SK-MEL-5 (cell line): ENCODE measurements at regions not wholly inside any gene's neighbourhood (a gene's known extent, or its start where the extent isn't known, plus 50 kb on each side); places are given as distances from the start of the nearest gene placed in this dataset.
"Not testable (repeated sequence)": the region's sequence is repeated elsewhere in the genome, so short reads cannot be mapped to it uniquely, and the experiment has no call there.

Experiments used
- DNase-seq: peaks from one replicate; pipeline ENCODE4 v3.0.0-alpha.2; 2016; ENCODE audit warnings: low read depth, low spot score
- in situ Hi-C: cut with HindIII; loops from 2 replicates; pipeline ENCODE4 v1.10.0; 2016; ENCODE audit warnings: low sequenced_read_pairs, high pct_unique_total_duplicates, low pct_unique_long_range_greater_than_20kb

- in situ Hi-C loops = no loop called here
- DNase-seq = no peak
These were observed 165.5 kb upstream of the NR5A2 start for GRCh38 chr1:199862047-199862446.

- in situ Hi-C loops = no loop called here
- no peak for DNase-seq
These were observed 161.3 kb upstream of the NR5A2 start for GRCh38 chr1:199866210-199866617.

DNA sequence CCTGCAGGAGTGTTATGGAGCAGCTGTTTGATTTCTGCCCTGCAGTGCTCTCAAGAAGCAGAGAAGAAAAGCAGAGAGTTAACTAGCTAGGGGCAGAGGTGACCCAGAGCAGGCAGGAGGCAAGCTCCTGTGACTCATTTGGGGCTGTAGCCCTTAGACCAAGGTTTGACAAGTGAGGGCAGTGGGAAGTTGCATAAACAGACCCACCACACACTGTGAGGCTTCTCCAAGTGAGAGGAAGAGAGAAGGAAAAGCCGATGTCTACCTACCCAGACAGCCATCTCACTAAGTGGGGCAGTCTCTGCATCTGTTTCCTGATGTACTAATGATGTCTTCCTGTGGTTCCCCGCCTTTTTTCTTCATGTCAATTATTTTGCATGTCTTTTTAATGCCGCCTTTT lies 159.9 kb upstream of the NR5A2 start:
- in situ Hi-C loops = no loop called here
- DNase-seq = no peak

GRCh38 chr1:199868777-199869176 lies 158.7 kb upstream of the NR5A2 start:
- in situ Hi-C loops = no loop called here

GRCh38 chr1:199875337-199875736 lies 152.2 kb upstream of the NR5A2 start:
- in situ Hi-C loops = no loop called here
- no peak for DNase-seq

More at GRCh38 chr1:199868777-199869176, 158.7 kb upstream of the NR5A2 start:
- DNase-seq = no peak

DNA sequence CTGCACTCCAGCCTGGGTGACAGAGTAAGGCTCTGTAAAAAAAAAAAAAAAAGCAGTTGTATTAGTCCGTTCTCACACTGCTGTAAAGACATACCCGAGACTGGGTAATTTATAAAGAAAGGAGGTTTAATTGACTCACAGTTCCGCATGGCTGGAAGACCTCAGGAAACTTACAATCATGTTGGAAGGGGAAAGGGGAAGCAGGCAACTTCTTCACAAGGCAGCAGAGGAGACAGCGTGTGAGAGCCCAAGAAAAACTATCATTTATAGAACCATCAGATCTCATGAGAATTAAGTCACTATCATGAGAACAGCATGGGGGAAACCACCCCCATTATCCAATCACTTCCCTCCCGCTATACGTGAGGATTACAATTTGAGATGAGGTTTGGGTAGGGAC lies 151.7 kb upstream of the NR5A2 start:
- in situ Hi-C loops = no loop called here
- DNase-seq = no peak

GRCh38 chr1:199877526-199878384 lies 149.8 kb upstream of the NR5A2 start:
- no peak for DNase-seq
- in situ Hi-C loops = no loop called here

GRCh38 chr1:199878823-199879222 lies 148.7 kb upstream of the NR5A2 start:
- in situ Hi-C loops = no loop called here
- DNase-seq = no peak

DNA sequence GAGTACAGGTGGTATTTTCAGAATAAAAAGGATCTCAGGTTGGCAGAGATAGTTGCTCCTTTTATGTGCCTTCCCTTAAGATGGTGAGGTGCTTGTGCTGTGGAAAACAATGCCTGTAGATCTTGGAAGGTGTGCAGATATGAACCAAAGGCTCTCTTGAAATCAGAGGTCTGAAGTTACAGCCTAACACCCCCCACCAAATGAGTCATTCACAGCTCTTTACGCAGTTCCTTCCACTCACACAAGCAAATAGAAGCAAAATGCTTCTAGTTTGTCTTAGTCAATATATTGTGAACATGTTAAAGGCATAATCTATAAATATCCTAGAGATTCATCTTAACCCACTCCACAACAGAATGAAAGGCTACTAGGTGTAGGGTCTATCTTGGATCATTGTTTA lies 128.9 kb upstream of the NR5A2 start:
- in situ Hi-C loops = no loop called here
- DNase-seq = no peak

DNA sequence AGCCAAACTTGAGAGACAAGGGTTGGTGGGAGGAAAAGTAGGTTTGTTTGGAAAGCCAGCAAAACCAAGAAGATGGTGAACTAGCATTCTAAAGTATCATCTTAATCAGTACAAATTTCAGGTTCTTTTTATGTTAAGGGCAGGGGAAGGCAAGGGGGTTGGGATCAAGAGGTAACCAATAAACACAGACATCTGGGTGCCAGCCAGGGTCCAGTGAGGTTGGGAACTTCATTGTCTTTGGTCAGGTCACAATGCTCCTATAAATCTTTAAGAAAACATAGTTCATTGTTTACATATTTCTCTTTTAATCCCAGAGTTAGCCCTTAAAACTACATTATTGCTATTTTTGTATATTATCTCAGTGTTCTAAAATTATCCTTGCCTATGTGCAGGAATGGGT lies 126.2 kb upstream of the NR5A2 start:
- in situ Hi-C loops = no loop called here
- DNase-seq = no peak

DNA sequence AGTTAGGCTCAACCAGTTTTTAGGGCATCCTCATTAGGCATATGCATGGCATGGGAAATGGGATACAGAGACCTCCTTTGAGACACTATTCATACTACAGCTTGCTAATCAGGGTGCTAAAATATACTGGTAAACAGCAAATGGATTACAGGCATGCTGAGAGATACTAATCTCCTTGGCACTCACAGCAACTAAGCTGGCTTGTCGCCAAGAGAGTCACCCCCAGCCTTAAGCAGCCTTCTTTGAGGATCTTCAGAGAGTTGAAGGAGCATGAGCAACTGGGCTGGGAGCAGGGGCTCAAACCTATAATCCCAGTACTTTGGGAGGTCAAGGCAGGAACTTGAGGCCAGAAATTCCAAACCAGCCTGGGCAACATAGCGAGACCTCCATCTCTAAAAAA lies 120.1 kb upstream of the NR5A2 start:
- in situ Hi-C loops = no loop called here
- no peak for DNase-seq

- DNase-seq = no peak
- in situ Hi-C loops = no loop called here
These were observed 118.4 kb upstream of the NR5A2 start for GRCh38 chr1:199909137-199909536.

- in situ Hi-C loops = no loop called here
- no peak for DNase-seq
These were observed 114.2 kb upstream of the NR5A2 start for GRCh38 chr1:199913318-199913717.

DNA sequence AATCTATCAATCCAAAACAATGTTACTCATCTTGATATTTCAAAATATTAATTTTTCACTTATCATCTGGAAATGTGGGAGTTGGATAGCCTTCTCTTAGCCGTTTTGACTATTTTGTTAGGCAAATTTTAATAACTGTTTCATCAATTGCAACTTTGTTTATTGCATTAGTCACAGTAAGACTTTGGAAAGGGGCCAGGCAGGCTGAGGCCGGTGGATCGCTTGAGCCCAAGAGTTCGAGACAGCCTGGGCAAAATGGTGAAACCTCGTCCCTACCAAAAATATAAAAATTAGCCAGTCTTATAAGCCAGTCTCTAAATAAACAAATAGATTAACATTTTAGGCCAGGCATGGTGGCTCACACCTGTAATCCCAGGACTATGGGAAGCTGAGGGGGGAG lies 113.0 kb upstream of the NR5A2 start:
- DNase-seq = no peak
- in situ Hi-C loops = no loop called here

DNA sequence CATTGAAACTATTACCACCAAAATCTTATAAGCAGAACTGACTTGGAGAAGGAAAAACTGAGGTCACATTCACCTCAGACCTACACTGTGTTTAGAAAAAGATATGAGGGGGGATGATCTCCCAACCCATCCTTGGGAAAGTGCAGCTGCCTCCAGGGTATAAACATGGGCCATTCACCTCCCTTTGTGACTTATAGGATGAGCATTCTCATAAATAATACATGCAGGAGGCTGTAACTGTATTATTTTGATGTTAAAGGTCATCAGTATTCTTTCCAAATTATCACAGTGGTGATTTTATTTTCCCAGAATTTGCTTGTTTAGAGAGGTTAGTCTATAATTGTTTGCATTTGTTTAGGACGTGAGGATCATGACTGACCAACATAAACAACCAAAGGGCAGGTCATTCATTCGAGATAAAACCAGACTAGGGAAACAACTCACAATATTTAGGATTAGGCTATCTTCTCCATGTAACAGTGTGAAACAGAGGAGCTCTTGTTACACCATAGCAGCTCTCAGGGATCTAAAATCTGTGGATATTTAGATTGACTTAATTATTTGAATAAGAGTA lies 109.2 kb upstream of the NR5A2 start:
- in situ Hi-C loops = no loop called here
- no peak for DNase-seq

DNA sequence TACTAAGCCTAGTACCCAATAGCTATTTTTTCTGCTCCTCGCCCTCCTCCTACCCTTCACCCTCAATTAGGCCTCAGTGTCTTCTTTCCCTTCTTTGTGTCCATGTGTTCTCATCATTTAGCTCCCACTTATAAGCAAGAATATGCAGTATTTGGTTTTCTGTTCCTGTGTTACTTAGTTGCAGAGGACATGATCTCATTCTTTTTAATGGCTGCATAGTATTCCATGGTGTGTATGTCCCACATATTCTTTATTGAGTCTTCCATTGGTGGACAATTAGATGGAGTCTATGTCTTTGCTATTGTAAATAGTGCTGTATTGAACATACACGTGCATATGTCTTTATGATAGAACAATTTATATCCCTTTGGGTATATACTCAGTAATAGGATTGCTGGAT lies 106.9 kb upstream of the NR5A2 start:
- no peak for DNase-seq
- in situ Hi-C loops = no loop called here

DNA sequence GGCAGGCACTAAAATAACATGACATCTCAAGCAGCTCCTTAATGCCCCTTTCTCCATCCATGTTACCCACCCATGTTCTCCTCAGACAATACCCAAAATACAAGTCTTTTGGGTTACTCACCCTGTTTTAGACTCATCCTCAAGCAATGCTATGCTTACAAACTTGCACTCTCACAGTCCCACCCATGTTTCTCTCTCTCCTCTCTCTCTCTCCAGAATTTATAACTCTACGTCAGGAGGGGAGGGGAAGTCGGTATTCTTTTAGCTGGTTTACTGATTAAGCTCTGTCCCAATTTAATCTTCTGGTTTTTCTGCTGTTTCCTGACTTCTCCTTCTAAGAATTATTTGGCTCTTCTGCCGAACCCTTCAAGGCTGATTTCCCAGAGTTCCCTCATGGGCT lies 98.0 kb upstream of the NR5A2 start:
- in situ Hi-C loops = no loop called here
- DNase-seq = no peak

GRCh38 chr1:199930067-199930466 lies 97.4 kb upstream of the NR5A2 start:
- DNase-seq, in situ Hi-C loops: not testable (repeated sequence)

GRCh38 chr1:199931666-199932377 lies 95.7 kb upstream of the NR5A2 start:
- in situ Hi-C loops = no loop called here
- DNase-seq = peak; percentile 52
